ENCODE measurements at regions not wholly inside any gene's neighbourhood (a gene's known extent, or its start where the extent isn't known, plus 50 kb on each side); places are given as distances from the start of the nearest gene placed in this dataset.
"Not testable (repeated sequence)": the region's sequence is repeated elsewhere in the genome, so short reads cannot be mapped to it uniquely, and the experiment has no call there.

DNA sequence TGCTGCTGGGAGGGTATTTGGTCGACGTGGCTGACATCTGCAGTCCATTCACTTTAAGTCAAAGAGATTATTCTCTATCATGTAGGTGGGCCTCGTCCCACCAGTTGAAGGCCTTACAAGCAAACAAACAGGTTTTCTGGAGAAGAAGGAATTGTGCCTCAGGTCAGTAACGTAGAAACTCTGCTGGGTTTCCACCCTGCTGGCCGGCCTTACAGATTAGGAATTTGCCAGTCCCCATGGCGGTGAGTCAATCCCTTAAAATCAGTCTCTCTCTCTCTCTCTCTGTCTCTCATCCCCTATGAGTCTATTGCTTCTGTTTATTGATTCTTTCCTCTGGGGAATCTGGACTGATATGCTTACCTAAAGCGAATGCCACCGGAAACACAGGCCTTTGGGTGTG lies 75.4 kb upstream of the FGF3 start:
- no peak for TF ChIP-seq POLR2A (IDR thresholded peaks at IDR 0.05)
- no peak for TF ChIP-seq POLR2AphosphoS5 (IDR thresholded peaks at IDR 0.05)
- TF ChIP-seq, protein P1, sequence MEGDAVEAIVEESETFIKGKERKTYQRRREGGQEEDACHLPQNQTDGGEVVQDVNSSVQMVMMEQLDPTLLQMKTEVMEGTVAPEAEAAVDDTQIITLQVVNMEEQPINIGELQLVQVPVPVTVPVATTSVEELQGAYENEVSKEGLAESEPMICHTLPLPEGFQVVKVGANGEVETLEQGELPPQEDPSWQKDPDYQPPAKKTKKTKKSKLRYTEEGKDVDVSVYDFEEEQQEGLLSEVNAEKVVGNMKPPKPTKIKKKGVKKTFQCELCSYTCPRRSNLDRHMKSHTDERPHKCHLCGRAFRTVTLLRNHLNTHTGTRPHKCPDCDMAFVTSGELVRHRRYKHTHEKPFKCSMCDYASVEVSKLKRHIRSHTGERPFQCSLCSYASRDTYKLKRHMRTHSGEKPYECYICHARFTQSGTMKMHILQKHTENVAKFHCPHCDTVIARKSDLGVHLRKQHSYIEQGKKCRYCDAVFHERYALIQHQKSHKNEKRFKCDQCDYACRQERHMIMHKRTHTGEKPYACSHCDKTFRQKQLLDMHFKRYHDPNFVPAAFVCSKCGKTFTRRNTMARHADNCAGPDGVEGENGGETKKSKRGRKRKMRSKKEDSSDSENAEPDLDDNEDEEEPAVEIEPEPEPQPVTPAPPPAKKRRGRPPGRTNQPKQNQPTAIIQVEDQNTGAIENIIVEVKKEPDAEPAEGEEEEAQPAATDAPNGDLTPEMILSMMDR (IDR thresholded peaks at IDR 0.05): no peak

DNA sequence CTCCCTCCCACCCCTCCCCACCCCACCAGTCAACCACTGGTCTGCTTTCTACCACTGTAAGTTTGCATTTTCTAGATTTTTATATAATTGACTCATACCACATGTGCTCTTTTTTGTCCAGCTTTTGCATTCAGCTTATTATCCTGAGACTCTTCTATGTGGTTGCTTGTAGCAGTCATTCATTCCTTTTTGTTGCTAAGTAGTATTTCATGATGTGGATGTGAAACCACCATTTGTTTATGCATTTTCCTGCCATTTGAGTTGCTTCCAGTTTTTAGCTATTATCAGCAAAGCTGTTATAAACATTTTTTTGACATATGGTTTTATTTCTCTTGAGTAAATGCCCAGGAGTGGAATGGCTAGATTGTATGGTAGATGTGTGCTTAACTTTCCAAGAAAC lies 77.0 kb upstream of the FGF3 start:
- H3K36me3 ChIP-seq: no peaks in the 10 kb centered on the region
- H3K4me3 ChIP-seq: no peak overlapping the region
- no peak overlapping the region for H3K27ac ChIP-seq
- H3K27me3 ChIP-seq: no peaks in the 10 kb centered on the region
- no peak for TF ChIP-seq POLR2AphosphoS5 (IDR thresholded peaks at IDR 0.05)
- no peak for TF ChIP-seq POLR2A (IDR thresholded peaks at IDR 0.05)
- TF ChIP-seq, protein P1 (IDR thresholded peaks at IDR 0.05): no peak
- H3K9me3 ChIP-seq: no peaks in the 10 kb centered on the region
- no peaks in the 10 kb centered on the region for H3K4me1 ChIP-seq
- intact Hi-C loops (cut with DNase I; ENCODE audit: low total_unique reads): no loop called here
- DNase-seq (ENCODE audit: low spot score in 2 of 2): no peak

More for the DNA sequence above, 75.4 kb upstream of the FGF3 start:
- intact Hi-C loops (cut with DNase I; ENCODE audit: low total_unique reads): no loop called here
- H3K4me3 ChIP-seq: no peak overlapping the region
- no peaks in the 10 kb centered on the region for H3K36me3 ChIP-seq
- H3K4me1 ChIP-seq: no peaks in the 10 kb centered on the region
- H3K27me3 ChIP-seq: no peaks in the 10 kb centered on the region
- H3K27ac ChIP-seq: no peak overlapping the region
- no peaks in the 10 kb centered on the region for H3K9me3 ChIP-seq
- DNase-seq (ENCODE audit: low spot score in 2 of 2): no peak

DNA sequence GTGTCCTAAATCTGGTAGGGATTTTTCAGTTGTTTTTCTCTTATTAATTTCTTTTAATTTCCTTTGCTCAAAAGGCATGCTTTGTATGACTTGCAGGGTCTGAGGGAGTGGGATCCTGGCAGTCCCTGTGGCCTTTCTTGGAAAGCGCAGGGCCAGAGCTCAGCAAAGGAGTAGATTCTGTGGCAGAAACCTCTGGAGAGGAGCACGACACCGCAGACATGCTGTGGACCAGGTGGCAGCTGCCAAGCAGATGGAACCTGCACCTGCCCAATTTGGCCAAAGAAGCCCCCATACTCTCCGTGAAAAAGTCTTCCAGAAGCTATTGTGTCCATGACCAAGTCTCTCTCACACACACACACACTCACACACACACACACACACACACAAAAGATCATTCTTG lies 78.9 kb upstream of the FGF3 start:
- Histone ChIP-seq H3K36me3 (no peaks in the 10 kb centered on the region), H3K9me3 (no peaks in the 10 kb centered on the region), H3K27me3 (no peaks in the 10 kb centered on the region), H3K4me3 (no peak overlapping the region), H3K27ac (no peak overlapping the region), H3K4me1 (no peaks in the 10 kb centered on the region)
- intact Hi-C loops (cut with DNase I; ENCODE audit: low total_unique reads): no loop called here
- DNase-seq (ENCODE audit: low spot score in 2 of 2): no peak
- TF ChIP-seq, protein P1 (IDR thresholded peaks at IDR 0.05): no peak
- no peak for TF ChIP-seq POLR2A (IDR thresholded peaks at IDR 0.05)
- no peak for TF ChIP-seq POLR2AphosphoS5 (IDR thresholded peaks at IDR 0.05)

DNA sequence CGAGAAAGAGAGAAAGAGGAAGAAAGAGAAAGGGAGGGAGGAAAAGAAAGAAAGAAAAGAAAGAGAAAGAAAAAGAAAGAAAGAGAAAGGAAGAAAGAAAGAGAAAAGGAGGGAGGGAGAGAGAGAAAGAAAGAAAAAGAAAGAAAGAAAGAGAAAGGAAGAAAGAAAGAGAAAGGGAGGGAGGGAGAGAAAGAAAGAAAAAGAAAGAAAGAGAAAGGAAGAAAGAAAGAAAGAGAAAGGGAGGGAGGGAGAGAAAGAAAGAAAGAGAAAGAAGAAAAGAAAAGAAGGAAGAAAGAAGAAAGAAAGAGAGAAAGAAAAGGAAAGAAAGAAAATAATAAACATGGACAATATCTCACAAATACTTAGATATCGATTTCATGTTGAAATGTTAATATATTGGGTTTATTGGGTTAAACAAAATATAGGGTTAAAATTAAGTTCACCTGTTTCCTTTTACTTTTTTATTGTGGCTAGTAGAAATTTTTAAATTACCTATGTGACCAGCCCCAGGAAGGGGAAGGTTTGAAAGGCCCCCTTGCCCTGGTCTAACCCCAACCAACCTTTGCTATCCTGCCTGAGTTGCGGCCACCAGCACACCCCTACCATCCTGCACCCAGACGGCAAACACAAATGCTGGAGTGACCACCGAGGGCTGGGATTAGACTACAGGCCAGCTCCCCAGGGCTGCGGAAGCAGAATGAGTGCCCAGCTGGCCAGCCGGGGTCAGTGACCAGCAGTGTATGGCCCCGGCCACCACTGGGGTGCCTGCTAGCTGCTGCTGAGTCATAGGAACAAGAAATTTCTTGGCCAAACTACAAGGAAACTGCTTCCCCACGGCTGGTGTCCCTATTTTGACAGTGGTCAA lies 81.0 kb upstream of the FGF3 start:
- intact Hi-C loops (cut with DNase I; ENCODE audit: low total_unique reads): no loop called here
- TF ChIP-seq, protein P1 (IDR thresholded peaks at IDR 0.05): no peak
- no peak for TF ChIP-seq POLR2AphosphoS5 (IDR thresholded peaks at IDR 0.05)
- TF ChIP-seq POLR2A (IDR thresholded peaks at IDR 0.05): no peak
- peak in 1 of 2 donors; percentile 36 for DNase-seq (ENCODE audit: low spot score in 2 of 2)

DNA sequence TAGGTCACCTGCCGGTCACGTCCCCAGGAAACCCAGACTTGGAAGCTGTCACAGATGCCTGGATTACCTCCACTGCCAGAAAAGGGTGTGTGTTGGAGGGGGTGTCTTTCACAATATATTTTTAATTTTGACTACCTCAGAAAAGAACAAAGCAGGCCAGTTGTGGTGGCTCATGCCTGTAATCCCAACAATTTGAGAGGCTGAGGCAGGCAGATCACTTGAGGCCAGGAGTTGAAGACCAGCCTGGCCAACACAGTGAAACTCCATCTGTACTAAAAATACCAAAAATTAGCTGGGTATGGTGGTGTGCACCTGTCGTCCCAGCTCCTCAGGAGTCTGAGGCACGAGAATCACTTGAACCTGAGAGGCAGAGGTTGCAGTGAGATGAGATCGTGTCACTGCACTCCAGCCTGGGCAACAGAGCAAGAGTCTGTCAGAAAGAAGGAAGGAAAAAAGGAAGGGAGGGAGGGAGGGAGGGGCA lies 81.6 kb upstream of the FGF3 start:
- H3K4me3 ChIP-seq; H3K36me3 ChIP-seq; H3K27ac ChIP-seq; H3K9me3 ChIP-seq; DNase-seq (ENCODE audit: low spot score in 2 of 2); H3K4me1 ChIP-seq; intact Hi-C loops (cut with DNase I; ENCODE audit: low total_unique reads); H3K27me3 ChIP-seq: not testable (repeated sequence)

More for the DNA sequence above, 81.0 kb upstream of the FGF3 start:
- Histone ChIP-seq H3K27me3 (no peaks in the 10 kb centered on the region), H3K36me3 (no peaks in the 10 kb centered on the region), H3K27ac (no peak overlapping the region), H3K4me1 (no peaks in the 10 kb centered on the region), H3K9me3 (no peaks in the 10 kb centered on the region), H3K4me3 (no peak overlapping the region)

All from breast epithelium (tissue), 4 donors.